ENCODE measurements at regions not wholly inside any gene's neighbourhood (a gene's known extent, or its start where the extent isn't known, plus 50 kb on each side); places are given as distances from the start of the nearest gene placed in this dataset.

DNA sequence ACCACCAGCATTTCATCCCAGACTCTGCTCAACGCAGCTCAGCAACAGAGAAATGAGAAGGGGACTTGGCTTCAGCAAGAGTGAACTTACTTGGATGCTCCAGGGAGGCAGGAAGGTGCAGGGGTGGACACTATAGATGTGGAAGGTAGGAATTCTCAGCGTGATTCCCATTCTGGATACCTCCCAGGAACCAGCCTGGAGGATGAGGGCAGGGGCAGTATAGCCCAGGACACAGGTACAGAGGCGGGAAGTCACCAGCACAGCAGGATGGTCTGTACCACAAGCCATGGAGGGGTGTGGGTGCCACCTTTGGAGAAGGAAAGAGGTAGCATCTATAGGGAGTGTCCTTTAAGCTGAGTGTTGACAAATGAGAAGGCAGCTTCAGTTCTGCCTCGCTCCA lies 1275.2 kb downstream of the TBC1D22A start:
- H2BK120ac ChIP-seq (ENCODE audit: low read depth, low read length): no peak overlapping the region
- no peak overlapping the region for H2AK9ac ChIP-seq (replicated peaks; ENCODE audit: low read depth, low read length, poor library complexity)
- H3K56ac ChIP-seq (ENCODE audit: extremely low read depth, insufficient read depth, low read length): no peak overlapping the region
- no peak overlapping the region for H4K8ac ChIP-seq (ENCODE audit: low read depth in 2 of 2, low read length in 2 of 2)
- H3K4ac ChIP-seq (ENCODE audit: low read depth, low read length): no peak overlapping the region
- in situ Hi-C loops (cut with MboI; ENCODE audit: low sequenced_read_pairs): no loop called here
- H3K27me3 ChIP-seq (ENCODE audit: control insufficient read depth, insufficient read depth, low read length): no peaks in the 10 kb centered on the region
- no peak overlapping the region for H2BK15ac ChIP-seq (ENCODE audit: low read depth, low read length)
- no peak overlapping the region for H2AK5ac ChIP-seq (ENCODE audit: low read depth, low read length)
- intact Hi-C loops (cut with micrococcal nuclease): no loop called here
- ChIA-PET POLR2A (ENCODE audit: unreplicated experiment) (no interaction called here), CTCF (no interaction called here)
- H3K9ac ChIP-seq (ENCODE audit: low read depth, low read length): no peak overlapping the region
- WGBS, 2 experiments (ENCODE audit: extremely low coverage in 2 of 2, insufficient read length in 1 of 2): 17% methylated on average over 1 of the region's 4 CpGs; no CpG with 5 or more reads in 1 of the 2 experiments
- H3K4me3 ChIP-seq (ENCODE audit: insufficient read depth, low read depth, low read length): no peak overlapping the region
- dilution Hi-C loops (cut with HindIII; ENCODE audit: low sequenced_read_pairs, unreplicated experiment): no loop called here
- TF ChIP-seq MAFK (IDR thresholded peaks at IDR 0.05; ENCODE audit: low read depth, low read length): no peak
- TF ChIP-seq, protein P1, sequence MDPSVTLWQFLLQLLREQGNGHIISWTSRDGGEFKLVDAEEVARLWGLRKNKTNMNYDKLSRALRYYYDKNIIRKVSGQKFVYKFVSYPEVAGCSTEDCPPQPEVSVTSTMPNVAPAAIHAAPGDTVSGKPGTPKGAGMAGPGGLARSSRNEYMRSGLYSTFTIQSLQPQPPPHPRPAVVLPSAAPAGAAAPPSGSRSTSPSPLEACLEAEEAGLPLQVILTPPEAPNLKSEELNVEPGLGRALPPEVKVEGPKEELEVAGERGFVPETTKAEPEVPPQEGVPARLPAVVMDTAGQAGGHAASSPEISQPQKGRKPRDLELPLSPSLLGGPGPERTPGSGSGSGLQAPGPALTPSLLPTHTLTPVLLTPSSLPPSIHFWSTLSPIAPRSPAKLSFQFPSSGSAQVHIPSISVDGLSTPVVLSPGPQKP (IDR thresholded peaks at IDR 0.05; ENCODE audit: borderline replicate concordance, low read depth, low read length): no peak
- no peak for TF ChIP-seq NFE2L2 (IDR thresholded peaks at IDR 0.05; ENCODE audit: low read depth, low read length)
- TF ChIP-seq, protein P2, sequence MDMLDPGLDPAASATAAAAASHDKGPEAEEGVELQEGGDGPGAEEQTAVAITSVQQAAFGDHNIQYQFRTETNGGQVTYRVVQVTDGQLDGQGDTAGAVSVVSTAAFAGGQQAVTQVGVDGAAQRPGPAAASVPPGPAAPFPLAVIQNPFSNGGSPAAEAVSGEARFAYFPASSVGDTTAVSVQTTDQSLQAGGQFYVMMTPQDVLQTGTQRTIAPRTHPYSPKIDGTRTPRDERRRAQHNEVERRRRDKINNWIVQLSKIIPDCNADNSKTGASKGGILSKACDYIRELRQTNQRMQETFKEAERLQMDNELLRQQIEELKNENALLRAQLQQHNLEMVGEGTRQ (IDR thresholded peaks at IDR 0.05; ENCODE audit: low read depth, low read length): no peak
- no peak for TF ChIP-seq SMC3 (IDR thresholded peaks at IDR 0.05; ENCODE audit: low read depth, low read length)
- no peak for TF ChIP-seq BHLHE40 (IDR thresholded peaks at IDR 0.05; ENCODE audit: low read depth, low read length)
- TF ChIP-seq RFX5 (IDR thresholded peaks at IDR 0.05; ENCODE audit: low read depth, low read length): no peak
- H4K5ac ChIP-seq (ENCODE audit: low read depth, low read length): no peak overlapping the region
- H3K9me3 ChIP-seq (ENCODE audit: control insufficient read depth, insufficient read depth, low read length): peaks cover 26% of the 10 kb centered on the region
- no peak overlapping the region for H2BK20ac ChIP-seq (ENCODE audit: low read depth, low read length)
- DNase-seq: no peak
- H3K36me3 ChIP-seq (ENCODE audit: control insufficient read depth, insufficient read depth, low read length): no peaks in the 10 kb centered on the region
- H3K9me1 ChIP-seq (ENCODE audit: insufficient read depth, low read length): no peaks in the 10 kb centered on the region
- no peaks in the 10 kb centered on the region for H4K20me1 ChIP-seq (ENCODE audit: insufficient read depth, low read length)
- no peak overlapping the region for H3K14ac ChIP-seq (replicated peaks; ENCODE audit: low read depth, low read length)
- no peak overlapping the region for H3K23ac ChIP-seq (ENCODE audit: low read depth, low read length)
- H3K4me2 ChIP-seq (ENCODE audit: low read depth, low read length): no peak overlapping the region
- ATAC-seq (ENCODE audit: low read depth): no peak
- H3K18ac ChIP-seq (ENCODE audit: low read depth, low read length): no peak overlapping the region
- H3K4me1 ChIP-seq (ENCODE audit: control insufficient read depth, insufficient read depth, low read length): no peaks in the 10 kb centered on the region
- H2AFZ ChIP-seq (replicated peaks; ENCODE audit: low read length, poor library complexity): no peak overlapping the region
- H3K79me1 ChIP-seq (ENCODE audit: low read depth in 1 of 2, low read length in 2 of 2): no peaks in the 10 kb centered on the region
- no peak overlapping the region for H2BK5ac ChIP-seq (ENCODE audit: low read depth, low read length, poor library complexity, severe bottlenecking)
- H4K91ac ChIP-seq (ENCODE audit: insufficient read depth, low read depth, low read length): no peak overlapping the region
- no TSS peak for BruUV-seq (replicated peaks)
- H3K27ac ChIP-seq (ENCODE audit: insufficient read depth, low read length): no peak overlapping the region

Data from IMR-90 (cell line).